A204.1 (cell line): ENCODE measurements at regions not wholly inside any gene's neighbourhood (a gene's known extent, or its start where the extent isn't known, plus 50 kb on each side); places are given as distances from the start of the nearest gene placed in this dataset.

ENCODE experiments used
- FAIRE-seq: peaks from 2 replicates; lab custom pipeline; 2012; peaks lifted over from hg19 to GRCh38; lab: Jason Lieb, UNC

DNA sequence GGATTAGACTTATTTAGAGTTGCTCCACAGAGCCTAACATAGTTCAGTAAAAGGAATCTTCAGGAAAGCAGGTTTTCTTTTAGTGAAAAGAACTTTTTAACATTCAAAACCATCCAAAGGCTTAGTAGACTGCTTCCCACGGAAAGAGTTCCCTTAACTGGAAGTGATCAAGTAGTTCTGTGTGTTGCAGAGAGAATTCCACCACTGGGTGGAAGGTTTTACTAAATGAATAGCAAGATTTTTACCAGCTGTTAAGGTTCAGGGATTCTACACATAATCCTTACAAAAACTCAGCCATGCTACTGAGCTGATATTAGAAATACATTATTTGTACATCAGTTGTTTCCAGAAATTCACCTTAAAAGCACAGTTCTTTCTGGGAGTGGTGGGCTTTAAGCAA, 119.7 kb downstream of the GDAP2 start:
- FAIRE-seq: no peak

DNA sequence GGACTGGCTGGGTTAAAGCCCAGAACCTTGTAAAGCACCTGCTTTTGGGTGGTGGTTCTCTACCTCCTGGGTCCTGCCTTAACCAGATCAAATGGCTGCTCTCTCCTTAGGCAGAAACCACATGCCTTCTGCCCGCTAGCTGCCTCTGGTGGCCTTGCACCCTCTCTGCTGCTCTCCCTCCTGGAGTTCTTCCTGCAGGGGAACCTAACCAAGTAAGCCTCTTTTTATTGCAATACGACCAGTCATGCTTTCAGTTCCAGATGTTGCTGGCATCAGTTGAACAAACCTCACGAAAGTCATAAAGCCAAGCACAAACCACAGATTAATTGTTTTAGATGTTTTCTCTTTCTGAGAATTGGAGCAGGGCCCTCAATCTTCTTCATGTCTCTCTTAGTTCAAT, 118.9 kb downstream of the GDAP2 start:
- FAIRE-seq: no peak

DNA sequence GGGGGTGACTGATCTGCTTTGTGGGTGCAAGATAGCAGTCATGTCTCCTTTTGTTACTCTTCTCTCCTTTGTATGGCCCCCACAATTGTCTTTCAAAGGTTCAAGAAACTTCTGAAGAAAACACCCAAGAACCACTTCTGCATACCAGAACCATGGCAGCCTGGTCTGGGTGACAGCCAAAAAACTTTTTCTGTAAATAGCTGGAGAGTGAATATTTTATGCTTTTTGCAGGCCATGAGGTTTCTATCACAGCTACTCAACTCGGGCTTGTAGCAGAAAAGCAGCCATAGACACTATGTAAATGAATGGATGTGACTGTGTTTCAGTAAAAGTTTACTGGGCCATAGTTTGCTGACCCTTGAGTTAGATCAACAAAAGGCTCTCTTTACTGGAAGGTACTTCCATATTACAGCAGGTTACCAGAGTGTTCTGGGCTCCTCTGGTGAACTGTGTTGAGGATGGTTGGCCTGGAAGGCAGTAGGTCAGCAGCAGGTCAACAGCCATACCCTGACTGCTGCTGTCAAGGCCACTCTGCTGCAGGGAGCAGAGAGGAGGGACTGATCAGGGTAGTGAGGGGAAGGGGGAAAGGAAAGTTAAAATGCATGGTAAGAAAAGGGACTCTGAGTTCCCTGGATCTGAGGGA, 116.4 kb downstream of the GDAP2 start:
- FAIRE-seq: no peak
